NCI-H526 (cell line): ENCODE measurements at regions not wholly inside any gene's neighbourhood (a gene's known extent, or its start where the extent isn't known, plus 50 kb on each side); places are given as distances from the start of the nearest gene placed in this dataset.

Experiments
- DNase-seq, 2 experiments: peaks; one replicate each; lab custom pipeline; 2025; lab: John Stamatoyannopoulos, UW

GRCh38 chr1:232383455-232384123 lies 246.3 kb downstream of the SIPA1L2 start:
- no peak for DNase-seq

- DNase-seq = no peak
Measured at GRCh38 chr1:232382671-232383070, 247.3 kb downstream of the SIPA1L2 start.

GRCh38 chr1:232381394-232382100 lies 248.4 kb downstream of the SIPA1L2 start:
- DNase-seq = peak; percentile 66 to 76

- DNase-seq = no peak
Measured at GRCh38 chr1:232380596-232380995, 249.3 kb downstream of the SIPA1L2 start.

GRCh38 chr1:232380131-232380530 lies 249.8 kb downstream of the SIPA1L2 start:
- DNase-seq = no peak

- DNase-seq = no peak
Measured at GRCh38 chr1:232379063-232379434, 250.9 kb downstream of the SIPA1L2 start.

- peak in 1 of 2 experiments; percentile 27 for DNase-seq
Measured at GRCh38 chr1:232378266-232379062, 251.5 kb downstream of the SIPA1L2 start.

GRCh38 chr1:232377494-232377770 lies 252.5 kb downstream of the SIPA1L2 start:
- DNase-seq = no peak

GRCh38 chr1:232376632-232377493 lies 253.1 kb downstream of the SIPA1L2 start:
- DNase-seq = no peak

- no peak for DNase-seq
Measured at GRCh38 chr1:232372841-232373440, 257.0 kb downstream of the SIPA1L2 start.

GRCh38 chr1:232372431-232372830 lies 257.5 kb downstream of the SIPA1L2 start:
- DNase-seq = no peak

- DNase-seq = no peak
Measured at GRCh38 chr1:232369451-232370296, 260.3 kb downstream of the SIPA1L2 start.

GRCh38 chr1:232368821-232369321 lies 261.1 kb downstream of the SIPA1L2 start:
- DNase-seq = no peak

GRCh38 chr1:232367293-232367692 lies 262.6 kb downstream of the SIPA1L2 start:
- DNase-seq = peak; percentile 44 to 48

GRCh38 chr1:232364654-232365382 lies 265.1 kb downstream of the SIPA1L2 start:
- no peak for DNase-seq

- DNase-seq = no peak
Measured at GRCh38 chr1:232363008-232363407, 266.9 kb downstream of the SIPA1L2 start.

GRCh38 chr1:232357416-232357815 lies 272.5 kb downstream of the SIPA1L2 start:
- no peak for DNase-seq

GRCh38 chr1:232355162-232356006 lies 274.5 kb downstream of the SIPA1L2 start:
- no peak for DNase-seq

- no peak for DNase-seq
Measured at GRCh38 chr1:232353001-232353400, 276.9 kb downstream of the SIPA1L2 start.
